GM12891 (cell line): ENCODE measurements at regions not wholly inside any gene's neighbourhood (a gene's known extent, or its start where the extent isn't known, plus 50 kb on each side); places are given as distances from the start of the nearest gene placed in this dataset.

Experiments
- DNase-seq: peaks from one replicate; pipeline ENCODE4 v3.0.0; 2011; ENCODE audit warnings: low spot score; ENCODE audit not compliant: insufficient read length
- FAIRE-seq: peaks from 2 replicates; lab custom pipeline; 2011; peaks lifted over from hg19 to GRCh38; lab: Jason Lieb, UNC
- PAX5 ChIP-seq: IDR thresholded peaks from 2 replicates; pipeline ENCODE4 v1.6.1; 2011; ENCODE audit warnings: low read length, moderate library complexity, mild to moderate bottlenecking; ENCODE audit not compliant: insufficient read depth, severe bottlenecking
- POLR2A ChIP-seq: IDR thresholded peaks from 2 replicates; pipeline ENCODE4 v1.6.1; 2011; ENCODE audit warnings: low read depth, low read length, control low read depth
- POLR2AphosphoS5 ChIP-seq: IDR thresholded peaks from 2 replicates; pipeline ENCODE4 v1.6.1; 2011; ENCODE audit warnings: low read depth, low read length, control low read depth
- POU2F2 ChIP-seq: IDR thresholded peaks from 2 replicates; pipeline ENCODE4 v1.6.1; 2011; ENCODE audit warnings: low read depth, mild to moderate bottlenecking, control low read depth, low read length, moderate library complexity
- SPI1 ChIP-seq: IDR thresholded peaks from 2 replicates; pipeline ENCODE4 v1.6.1; 2011; ENCODE audit warnings: low read depth, low read length, control low read depth
- TAF1 ChIP-seq: IDR thresholded peaks from 2 replicates; pipeline ENCODE4 v1.6.1; 2011; ENCODE audit warnings: low read depth, low read length, control low read depth

GRCh38 chr1:116205941-116206679, 94.9 kb downstream of the MAB21L3 start:
- TF ChIP-seq POU2F2 (no peak), POLR2AphosphoS5 (no peak), POLR2A (no peak)
- FAIRE-seq (no peak), DNase-seq (no peak)

GRCh38 chr1:116207126-116207735, 96.0 kb downstream of the MAB21L3 start:
- FAIRE-seq = no peak
- DNase-seq = no peak
- TF ChIP-seq SPI1 (no peak), TAF1 (no peak), POLR2AphosphoS5 (no peak), POU2F2 (no peak), PAX5 (no peak), POLR2A (no peak)

GRCh38 chr1:116208136-116208535, 96.9 kb downstream of the MAB21L3 start:
- no peak for FAIRE-seq
- no peak for DNase-seq
- no peak for TF ChIP-seq TAF1
- TF ChIP-seq POLR2A = no peak
- no peak for TF ChIP-seq POU2F2
- TF ChIP-seq PAX5 = no peak
- no peak for TF ChIP-seq SPI1
- TF ChIP-seq POLR2AphosphoS5 = no peak

GRCh38 chr1:116211294-116211693, 100.1 kb downstream of the MAB21L3 start:
- TF ChIP-seq POLR2A = no peak
- no peak for TF ChIP-seq TAF1
- no peak for TF ChIP-seq POLR2AphosphoS5
- TF ChIP-seq SPI1 = no peak
- no peak for TF ChIP-seq POU2F2
- no peak for TF ChIP-seq PAX5
- no peak for DNase-seq
- FAIRE-seq = no peak

GRCh38 chr1:116218922-116219321, 107.7 kb downstream of the MAB21L3 start:
- TF ChIP-seq POLR2A (no peak), POU2F2 (no peak), SPI1 (no peak), POLR2AphosphoS5 (no peak), TAF1 (no peak), PAX5 (no peak)
- DNase-seq (no peak), FAIRE-seq (no peak)

- DNase-seq (no peak), FAIRE-seq (no peak)
- TF ChIP-seq PAX5 (no peak), POU2F2 (no peak), SPI1 (no peak), POLR2AphosphoS5 (no peak), POLR2A (no peak), TAF1 (no peak)
These were observed 108.6 kb downstream of the MAB21L3 start for GRCh38 chr1:116219651-116220434.

GRCh38 chr1:116224111-116224510, 112.9 kb downstream of the MAB21L3 start:
- DNase-seq (no peak), FAIRE-seq (no peak)
- TF ChIP-seq POU2F2 (no peak), POLR2A (no peak), SPI1 (no peak), PAX5 (no peak), POLR2AphosphoS5 (no peak), TAF1 (no peak)

- no peak for FAIRE-seq
- DNase-seq = no peak
- no peak for TF ChIP-seq PAX5
- no peak for TF ChIP-seq SPI1
- no peak for TF ChIP-seq POLR2AphosphoS5
- no peak for TF ChIP-seq POU2F2
- TF ChIP-seq POLR2A = no peak
- TF ChIP-seq TAF1 = no peak
These were observed 113.4 kb downstream of the MAB21L3 start for GRCh38 chr1:116224561-116224960.

- FAIRE-seq (no peak), DNase-seq (no peak)
- no peak for TF ChIP-seq POU2F2
- TF ChIP-seq TAF1 = no peak
- no peak for TF ChIP-seq SPI1
- no peak for TF ChIP-seq POLR2A
- TF ChIP-seq POLR2AphosphoS5 = no peak
These were observed 114.8 kb downstream of the MAB21L3 start for GRCh38 chr1:116226017-116226416.

- no peak for FAIRE-seq
- DNase-seq = no peak
These were observed 117.3 kb downstream of the MAB21L3 start for GRCh38 chr1:116228511-116228910.

More at GRCh38 chr1:116228511-116228910, 117.3 kb downstream of the MAB21L3 start:
- TF ChIP-seq TAF1 = no peak
